NB4 (cell line): ENCODE measurements at regions not wholly inside any gene's neighbourhood (a gene's known extent, or its start where the extent isn't known, plus 50 kb on each side); places are given as distances from the start of the nearest gene placed in this dataset.

ENCODE experiments used
- DNase-seq: peaks from one replicate; pipeline ENCODE4 v3.0.0; 2010; ENCODE audit warnings: low read depth
- H3K4me3 ChIP-seq: one replicate; pipeline ENCODE4 v1.5.1; 2011; ENCODE audit warnings: mild to moderate bottlenecking, low read depth, low read length, moderate library complexity
- MYC ChIP-seq: IDR thresholded peaks from 2 replicates; pipeline ENCODE4 v1.6.1; 2011; ENCODE audit warnings: low read depth, low read length
- POLR2A ChIP-seq: IDR thresholded peaks from 2 replicates; pipeline ENCODE4 v1.6.1; 2011; ENCODE audit warnings: mild to moderate bottlenecking; ENCODE audit not compliant: insufficient read length; ENCODE audit errors: extremely low read depth
- TF ChIP-seq, protein P1 (sequence below): IDR thresholded peaks from 2 replicates; pipeline ENCODE4 v1.6.1; 2011; ENCODE audit warnings: low read depth, low read length
- TF ChIP-seq, protein P2 (sequence below): IDR thresholded peaks from one replicate; pipeline ENCODE4 v1.5.1; 2012; ENCODE audit warnings: low read depth, low read length

- no peak overlapping the region for H3K4me3 ChIP-seq
- no peak for TF ChIP-seq POLR2A
- no peak for TF ChIP-seq MYC
- TF ChIP-seq, protein P1, sequence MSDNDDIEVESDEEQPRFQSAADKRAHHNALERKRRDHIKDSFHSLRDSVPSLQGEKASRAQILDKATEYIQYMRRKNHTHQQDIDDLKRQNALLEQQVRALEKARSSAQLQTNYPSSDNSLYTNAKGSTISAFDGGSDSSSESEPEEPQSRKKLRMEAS = no peak
- TF ChIP-seq, protein P2, sequence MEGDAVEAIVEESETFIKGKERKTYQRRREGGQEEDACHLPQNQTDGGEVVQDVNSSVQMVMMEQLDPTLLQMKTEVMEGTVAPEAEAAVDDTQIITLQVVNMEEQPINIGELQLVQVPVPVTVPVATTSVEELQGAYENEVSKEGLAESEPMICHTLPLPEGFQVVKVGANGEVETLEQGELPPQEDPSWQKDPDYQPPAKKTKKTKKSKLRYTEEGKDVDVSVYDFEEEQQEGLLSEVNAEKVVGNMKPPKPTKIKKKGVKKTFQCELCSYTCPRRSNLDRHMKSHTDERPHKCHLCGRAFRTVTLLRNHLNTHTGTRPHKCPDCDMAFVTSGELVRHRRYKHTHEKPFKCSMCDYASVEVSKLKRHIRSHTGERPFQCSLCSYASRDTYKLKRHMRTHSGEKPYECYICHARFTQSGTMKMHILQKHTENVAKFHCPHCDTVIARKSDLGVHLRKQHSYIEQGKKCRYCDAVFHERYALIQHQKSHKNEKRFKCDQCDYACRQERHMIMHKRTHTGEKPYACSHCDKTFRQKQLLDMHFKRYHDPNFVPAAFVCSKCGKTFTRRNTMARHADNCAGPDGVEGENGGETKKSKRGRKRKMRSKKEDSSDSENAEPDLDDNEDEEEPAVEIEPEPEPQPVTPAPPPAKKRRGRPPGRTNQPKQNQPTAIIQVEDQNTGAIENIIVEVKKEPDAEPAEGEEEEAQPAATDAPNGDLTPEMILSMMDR = no peak
- no peak for DNase-seq
Measured at GRCh38 chr7:68005992-68006391, 1009.4 kb downstream of the TYW1 start.

DNA sequence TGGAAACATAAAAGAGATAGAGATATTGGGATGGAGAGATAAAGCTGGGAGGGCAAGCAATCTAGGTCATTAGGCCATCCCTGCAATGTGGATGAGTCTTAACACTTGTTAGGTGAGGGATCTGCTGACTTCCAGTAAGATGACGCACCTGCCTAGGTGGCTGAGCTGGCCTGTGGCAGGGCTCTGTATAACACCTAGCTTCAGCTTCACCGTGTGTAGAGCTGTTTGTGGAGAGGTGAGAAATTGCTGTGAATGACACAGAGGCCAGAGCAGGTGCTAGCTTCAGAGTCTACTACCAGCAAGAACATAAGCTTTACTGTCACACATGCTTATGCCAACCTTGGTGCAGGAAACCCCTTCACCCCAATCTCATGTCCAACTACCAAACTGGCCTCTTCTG is 1010.0 kb downstream of the TYW1 start:
- TF ChIP-seq, protein P2 = no peak
- TF ChIP-seq MYC = no peak
- TF ChIP-seq, protein P1 = no peak
- TF ChIP-seq POLR2A = no peak
- H3K4me3 ChIP-seq = no peak overlapping the region
- no peak for DNase-seq

DNA sequence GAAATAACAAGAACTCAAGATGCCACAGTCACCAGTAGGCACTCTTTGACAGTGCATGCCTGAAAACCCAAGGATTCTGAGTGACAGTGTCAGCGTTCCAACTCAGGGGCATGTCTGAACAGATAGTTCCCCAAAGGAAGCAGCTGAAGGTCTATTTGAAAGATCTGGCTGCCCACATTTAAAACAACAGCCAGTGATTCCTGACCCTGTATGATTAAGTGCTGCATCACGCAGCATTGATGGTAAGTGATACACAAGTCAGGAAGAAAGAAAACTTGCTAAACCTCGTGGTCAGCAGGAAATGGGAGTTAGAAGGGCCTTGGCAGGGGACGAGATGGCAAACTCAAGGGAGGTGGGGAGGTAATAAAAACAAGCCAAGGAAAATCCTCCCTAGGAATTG is 1013.1 kb downstream of the TYW1 start:
- TF ChIP-seq, protein P1 = no peak
- TF ChIP-seq, protein P2 = no peak
- TF ChIP-seq MYC (no peak), POLR2A (no peak)
- H3K4me3 ChIP-seq = no peak overlapping the region
- no peak for DNase-seq

DNA sequence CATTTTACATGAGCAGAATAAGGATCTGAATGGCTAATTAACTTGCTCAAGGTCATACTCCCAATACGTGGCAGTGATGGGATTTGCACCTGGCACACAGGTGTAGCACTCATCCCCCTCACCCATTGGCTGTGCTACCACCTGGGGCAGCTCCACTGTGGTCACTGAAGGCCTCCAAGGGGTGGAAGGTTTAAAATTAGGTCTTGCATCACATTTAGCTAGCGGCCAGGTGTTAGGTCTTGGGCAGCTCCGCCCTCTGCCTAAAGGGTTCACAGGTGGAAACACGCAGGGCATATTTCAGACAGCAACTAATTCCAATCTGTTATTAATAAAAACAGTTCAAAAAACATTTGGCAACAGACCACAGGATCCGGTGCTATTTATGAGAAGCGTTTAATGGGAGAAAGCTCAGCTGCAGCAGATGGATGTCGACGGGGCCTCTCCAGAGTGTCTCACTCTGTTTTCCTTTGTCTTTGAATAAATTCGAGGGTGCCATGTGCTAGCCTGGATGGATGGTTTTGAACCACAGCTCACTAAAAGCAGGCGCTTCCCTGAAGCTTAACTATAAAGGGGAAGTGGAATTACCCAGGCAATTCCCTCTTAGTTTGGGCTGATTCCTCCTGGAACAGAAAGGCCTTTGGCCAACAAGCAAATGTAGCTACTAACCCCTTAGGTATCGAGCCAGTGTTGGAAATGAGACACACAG is 1017.6 kb downstream of the TYW1 start:
- DNase-seq = no peak
- no peak overlapping the region for H3K4me3 ChIP-seq
- TF ChIP-seq MYC = no peak
- TF ChIP-seq, protein P2 = no peak
- no peak for TF ChIP-seq POLR2A
- TF ChIP-seq, protein P1 = no peak

- DNase-seq = no peak
- H3K4me3 ChIP-seq = no peak overlapping the region
- TF ChIP-seq MYC (no peak), POLR2A (no peak)
- TF ChIP-seq, protein P2 = no peak
- TF ChIP-seq, protein P1 = no peak
Measured at GRCh38 chr7:68015122-68015977, 1018.7 kb downstream of the TYW1 start.
